Neural cell (in vitro differentiated cells): ENCODE measurements at regions not wholly inside any gene's neighbourhood (a gene's known extent, or its start where the extent isn't known, plus 50 kb on each side); places are given as distances from the start of the nearest gene placed in this dataset.

ENCODE experiments used
- EZH2 ChIP-seq: fragments of 200-600, 300-800 bp; shearing (Covaris generic), sonication (generic); IDR thresholded peaks from 2 replicates; pipeline ENCODE4 v1.6.1; 2014; ENCODE audit warnings: antibody characterized with exemption, low read length, borderline replicate concordance, mild to moderate bottlenecking; ENCODE audit not compliant: insufficient read depth, poor library complexity, severe bottlenecking
- MXI1 ChIP-seq: fragments of 450-650 bp; conservative IDR thresholded peaks from 2 replicates; pipeline ENCODE4 v1.6.1; 2014; ENCODE audit warnings: antibody characterized with exemption, mild to moderate bottlenecking; ENCODE audit not compliant: poor library complexity, severe bottlenecking
- SMC3 ChIP-seq: fragments of 450-650 bp; conservative IDR thresholded peaks from 2 replicates; pipeline ENCODE4 v1.6.1; 2014; ENCODE audit warnings: antibody characterized with exemption, mild to moderate bottlenecking, moderate library complexity; ENCODE audit not compliant: poor library complexity
- TF ChIP-seq, protein P1 (sequence below): fragments of 450-650 bp; IDR thresholded peaks from 2 replicates; pipeline ENCODE4 v1.5.1; 2014; ENCODE audit warnings: antibody characterized with exemption, mild to moderate bottlenecking, moderate library complexity; ENCODE audit not compliant: poor library complexity, severe bottlenecking
- TF ChIP-seq, protein P2 (sequence below): IDR thresholded peaks from 2 replicates; pipeline ENCODE4 v1.6.1; 2012; ENCODE audit warnings: borderline replicate concordance

DNA sequence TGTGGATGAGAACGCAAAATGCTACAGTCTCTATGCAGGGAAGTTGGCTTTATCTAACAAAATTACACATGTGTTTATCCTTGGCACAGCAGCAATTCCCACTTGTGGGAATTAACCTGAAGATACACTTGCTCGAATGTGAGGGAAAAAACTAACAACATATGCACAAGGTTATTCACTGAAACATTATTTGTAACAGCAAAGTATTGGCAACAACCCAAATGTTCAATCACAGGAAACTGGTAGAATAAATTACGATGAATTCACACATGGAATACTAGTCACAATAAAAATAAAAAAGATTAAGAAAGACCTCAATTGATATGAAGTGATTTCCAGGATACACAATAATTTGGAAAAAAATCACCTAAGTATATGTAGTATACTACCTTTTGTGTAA, 68.1 kb upstream of the OGFRL1 start:
- TF ChIP-seq, protein P1, sequence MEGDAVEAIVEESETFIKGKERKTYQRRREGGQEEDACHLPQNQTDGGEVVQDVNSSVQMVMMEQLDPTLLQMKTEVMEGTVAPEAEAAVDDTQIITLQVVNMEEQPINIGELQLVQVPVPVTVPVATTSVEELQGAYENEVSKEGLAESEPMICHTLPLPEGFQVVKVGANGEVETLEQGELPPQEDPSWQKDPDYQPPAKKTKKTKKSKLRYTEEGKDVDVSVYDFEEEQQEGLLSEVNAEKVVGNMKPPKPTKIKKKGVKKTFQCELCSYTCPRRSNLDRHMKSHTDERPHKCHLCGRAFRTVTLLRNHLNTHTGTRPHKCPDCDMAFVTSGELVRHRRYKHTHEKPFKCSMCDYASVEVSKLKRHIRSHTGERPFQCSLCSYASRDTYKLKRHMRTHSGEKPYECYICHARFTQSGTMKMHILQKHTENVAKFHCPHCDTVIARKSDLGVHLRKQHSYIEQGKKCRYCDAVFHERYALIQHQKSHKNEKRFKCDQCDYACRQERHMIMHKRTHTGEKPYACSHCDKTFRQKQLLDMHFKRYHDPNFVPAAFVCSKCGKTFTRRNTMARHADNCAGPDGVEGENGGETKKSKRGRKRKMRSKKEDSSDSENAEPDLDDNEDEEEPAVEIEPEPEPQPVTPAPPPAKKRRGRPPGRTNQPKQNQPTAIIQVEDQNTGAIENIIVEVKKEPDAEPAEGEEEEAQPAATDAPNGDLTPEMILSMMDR, result no peak
- TF ChIP-seq, protein P2, sequence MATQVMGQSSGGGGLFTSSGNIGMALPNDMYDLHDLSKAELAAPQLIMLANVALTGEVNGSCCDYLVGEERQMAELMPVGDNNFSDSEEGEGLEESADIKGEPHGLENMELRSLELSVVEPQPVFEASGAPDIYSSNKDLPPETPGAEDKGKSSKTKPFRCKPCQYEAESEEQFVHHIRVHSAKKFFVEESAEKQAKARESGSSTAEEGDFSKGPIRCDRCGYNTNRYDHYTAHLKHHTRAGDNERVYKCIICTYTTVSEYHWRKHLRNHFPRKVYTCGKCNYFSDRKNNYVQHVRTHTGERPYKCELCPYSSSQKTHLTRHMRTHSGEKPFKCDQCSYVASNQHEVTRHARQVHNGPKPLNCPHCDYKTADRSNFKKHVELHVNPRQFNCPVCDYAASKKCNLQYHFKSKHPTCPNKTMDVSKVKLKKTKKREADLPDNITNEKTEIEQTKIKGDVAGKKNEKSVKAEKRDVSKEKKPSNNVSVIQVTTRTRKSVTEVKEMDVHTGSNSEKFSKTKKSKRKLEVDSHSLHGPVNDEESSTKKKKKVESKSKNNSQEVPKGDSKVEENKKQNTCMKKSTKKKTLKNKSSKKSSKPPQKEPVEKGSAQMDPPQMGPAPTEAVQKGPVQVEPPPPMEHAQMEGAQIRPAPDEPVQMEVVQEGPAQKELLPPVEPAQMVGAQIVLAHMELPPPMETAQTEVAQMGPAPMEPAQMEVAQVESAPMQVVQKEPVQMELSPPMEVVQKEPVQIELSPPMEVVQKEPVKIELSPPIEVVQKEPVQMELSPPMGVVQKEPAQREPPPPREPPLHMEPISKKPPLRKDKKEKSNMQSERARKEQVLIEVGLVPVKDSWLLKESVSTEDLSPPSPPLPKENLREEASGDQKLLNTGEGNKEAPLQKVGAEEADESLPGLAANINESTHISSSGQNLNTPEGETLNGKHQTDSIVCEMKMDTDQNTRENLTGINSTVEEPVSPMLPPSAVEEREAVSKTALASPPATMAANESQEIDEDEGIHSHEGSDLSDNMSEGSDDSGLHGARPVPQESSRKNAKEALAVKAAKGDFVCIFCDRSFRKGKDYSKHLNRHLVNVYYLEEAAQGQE, result no peak
- TF ChIP-seq MXI1 (no peak), EZH2 (no peak), SMC3 (no peak)
